EH (cell line): ENCODE measurements at regions not wholly inside any gene's neighbourhood (a gene's known extent, or its start where the extent isn't known, plus 50 kb on each side); places are given as distances from the start of the nearest gene placed in this dataset.
"Not testable (repeated sequence)": the region's sequence is repeated elsewhere in the genome, so short reads cannot be mapped to it uniquely, and the experiment has no call there.

Source experiments
- DNase-seq: peaks from one replicate; pipeline ENCODE4 v3.0.0-alpha.2; 2015; ENCODE audit warnings: low read depth

DNA sequence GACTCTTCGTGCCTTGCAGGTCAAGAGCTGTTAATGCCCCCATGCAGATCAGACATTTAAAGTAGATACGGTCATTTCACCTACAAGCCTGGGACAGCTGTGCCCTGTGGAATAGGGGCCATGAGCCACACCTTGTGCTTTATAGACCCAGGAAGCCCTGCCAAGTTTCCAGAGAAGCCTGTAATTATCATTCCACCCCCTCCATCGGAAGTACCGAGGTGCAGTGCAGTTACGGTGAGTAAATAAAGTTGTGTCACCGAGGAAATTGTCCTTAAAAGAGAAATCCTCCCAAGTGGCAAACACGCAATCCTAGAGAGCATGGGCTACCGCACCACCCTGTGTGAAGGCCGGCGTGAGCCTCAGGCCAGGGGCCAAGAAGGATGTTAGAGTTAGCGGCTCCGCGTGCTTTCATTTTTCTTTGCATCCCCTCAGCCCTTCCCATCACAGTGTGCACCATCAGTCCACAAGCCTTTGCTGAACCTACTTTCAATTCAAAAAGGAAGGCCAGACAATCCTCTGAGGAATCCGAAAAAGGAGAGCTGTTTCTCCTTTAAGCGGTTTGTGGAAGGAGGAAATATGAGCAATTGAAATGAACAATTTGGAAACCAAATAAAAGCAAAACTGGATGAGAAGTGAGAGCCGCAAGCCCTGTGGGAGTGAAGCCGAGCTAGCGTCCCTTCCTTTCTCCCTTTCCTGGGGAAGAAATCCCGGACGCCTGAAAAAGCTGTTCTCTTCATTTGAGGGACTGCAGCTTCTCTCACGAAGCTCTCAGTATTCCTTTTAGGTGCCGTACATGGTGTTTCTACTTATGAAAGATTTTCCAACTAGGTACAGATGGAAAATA is 183.3 kb upstream of the PDE10A start:
- DNase-seq: no peak

DNA sequence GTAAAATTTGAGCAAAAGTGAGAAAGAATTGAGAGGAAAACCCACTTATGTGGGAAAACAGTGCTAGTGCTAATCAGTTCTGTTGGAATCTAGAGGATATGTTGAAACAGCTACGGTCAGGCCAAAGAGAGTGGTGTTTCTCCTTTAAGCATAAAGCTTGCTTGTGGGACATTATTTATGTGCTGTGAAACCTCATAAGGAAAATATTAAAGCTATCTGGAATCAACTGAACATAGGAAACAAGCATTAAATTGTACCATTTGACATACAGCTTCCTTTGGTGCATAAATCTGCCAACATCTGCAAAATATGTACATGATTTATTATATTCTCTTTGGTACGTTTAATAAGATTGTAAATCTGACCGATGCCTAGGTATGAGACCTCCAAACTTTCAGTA is 182.5 kb upstream of the PDE10A start:
- no peak for DNase-seq

DNA sequence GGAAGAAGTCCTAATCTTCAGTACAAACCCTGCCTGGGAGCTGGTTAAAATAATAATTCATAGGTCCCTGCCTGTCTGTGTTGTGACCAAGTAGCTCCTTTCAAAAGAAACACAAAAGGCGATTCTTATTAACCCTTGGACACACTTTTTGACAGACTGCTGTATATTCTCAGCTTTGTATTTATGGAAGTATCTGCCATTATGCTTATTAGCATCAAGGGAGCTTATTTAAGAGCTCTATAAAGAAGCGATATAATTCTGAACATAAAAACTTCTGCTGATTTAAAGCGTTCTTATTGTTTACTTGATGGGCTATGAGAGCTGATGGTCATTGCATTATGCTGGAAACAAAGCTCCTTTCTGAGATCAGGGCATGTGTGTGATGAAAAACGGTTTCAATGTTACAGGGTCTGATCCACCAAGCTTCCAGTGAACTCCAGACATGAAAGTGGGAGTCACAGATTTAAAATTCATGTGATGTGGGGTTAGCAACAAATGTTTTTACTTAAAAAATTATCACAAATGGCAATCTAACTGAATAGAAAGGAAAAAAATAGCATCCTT is 181.8 kb upstream of the PDE10A start:
- no peak for DNase-seq

DNA sequence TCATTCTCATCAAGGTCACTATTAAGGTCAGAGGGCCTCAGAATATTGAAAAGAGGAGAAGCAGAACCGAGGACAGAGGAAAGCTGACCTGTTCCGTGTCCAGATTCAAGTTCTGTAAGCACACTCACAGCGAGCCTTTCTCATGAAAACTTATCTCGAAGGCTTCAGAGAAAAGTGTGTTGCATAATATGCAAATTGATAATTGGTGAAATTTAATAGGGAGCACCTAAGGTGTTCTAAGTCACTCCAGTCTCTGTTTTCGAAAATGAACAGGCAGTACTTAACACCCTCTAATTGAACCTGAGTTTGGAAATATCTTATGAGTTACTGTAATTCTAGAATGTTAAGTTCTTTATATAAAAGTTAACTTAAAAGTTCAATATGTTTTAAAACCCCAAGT is 181.2 kb upstream of the PDE10A start:
- DNase-seq: no peak

DNA sequence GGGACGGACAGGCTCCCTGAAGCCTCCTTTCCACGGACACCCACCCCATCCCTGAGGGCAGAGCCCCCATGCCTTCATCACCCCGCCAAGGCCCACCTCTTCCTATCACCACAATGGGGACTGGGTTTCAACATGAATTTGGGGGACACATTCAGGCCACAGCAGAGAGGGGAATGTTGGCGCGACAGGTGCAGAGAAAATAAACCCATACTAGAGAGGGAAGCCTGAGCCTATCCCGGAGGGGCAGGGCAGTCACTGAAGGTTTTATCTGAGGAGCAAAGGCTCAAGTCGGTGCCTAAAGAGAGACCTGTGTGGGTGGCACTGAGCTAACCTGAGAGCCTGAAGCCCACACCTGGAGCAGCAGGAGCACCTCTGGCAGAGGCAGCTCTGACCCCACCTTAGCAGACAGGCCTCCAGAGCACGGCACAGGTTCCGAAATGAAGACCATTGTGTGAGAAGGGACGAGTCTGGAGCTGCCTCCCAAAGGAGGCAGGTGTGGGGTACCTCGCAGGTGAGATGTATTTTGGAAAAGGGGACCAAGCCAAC is 180.6 kb upstream of the PDE10A start:
- no peak for DNase-seq

DNA sequence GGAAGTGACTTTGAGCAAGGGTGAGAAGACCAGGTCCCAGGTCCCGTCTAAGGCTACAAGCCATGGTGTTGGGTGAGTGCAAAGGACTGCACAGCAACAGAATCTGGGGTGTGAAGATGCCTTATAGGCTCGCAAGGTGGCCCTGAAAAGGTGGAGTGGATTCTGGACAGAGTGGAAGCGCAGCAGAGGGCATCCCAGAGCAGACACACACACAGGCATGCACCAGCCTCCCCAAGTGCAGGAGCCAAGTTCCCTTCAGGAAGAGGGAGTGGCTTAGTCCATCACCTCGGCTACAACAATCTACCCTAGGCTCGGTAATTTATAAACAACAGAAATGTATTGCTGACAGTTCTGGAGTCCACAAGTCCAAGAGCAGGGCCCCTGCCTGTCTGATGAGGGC is 180.1 kb upstream of the PDE10A start:
- DNase-seq: no peak

DNA sequence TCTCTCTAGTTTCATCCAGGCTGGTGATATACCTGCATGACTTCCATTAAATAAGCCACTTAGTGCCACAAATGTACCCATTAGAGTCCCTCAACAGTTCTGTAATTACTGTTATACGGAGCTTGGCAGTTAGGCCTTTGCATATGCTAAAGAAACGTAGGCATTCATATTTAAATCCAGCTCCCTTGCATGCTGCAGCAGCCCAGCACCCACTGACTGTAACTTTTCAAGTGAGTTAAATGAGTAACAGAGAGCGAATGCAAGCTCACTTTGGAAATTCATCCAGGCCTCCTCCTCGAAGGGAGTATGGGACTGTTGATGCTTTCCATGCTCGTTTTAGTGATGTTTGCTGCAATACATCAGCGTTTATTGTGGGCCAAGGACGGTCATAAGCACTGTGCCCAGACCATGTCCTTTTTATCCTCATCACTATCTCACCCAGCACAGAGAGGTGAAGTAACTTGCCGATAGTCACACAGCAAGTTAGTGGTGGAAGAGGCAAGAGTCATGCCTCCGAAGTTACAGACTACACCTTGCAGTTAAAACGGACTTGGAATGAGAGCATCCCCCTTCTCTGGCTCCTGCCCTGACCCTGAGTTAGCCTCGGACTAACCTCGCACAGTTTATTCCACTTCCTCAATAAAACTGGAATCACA is 179.4 kb upstream of the PDE10A start:
- DNase-seq: no peak

DNA sequence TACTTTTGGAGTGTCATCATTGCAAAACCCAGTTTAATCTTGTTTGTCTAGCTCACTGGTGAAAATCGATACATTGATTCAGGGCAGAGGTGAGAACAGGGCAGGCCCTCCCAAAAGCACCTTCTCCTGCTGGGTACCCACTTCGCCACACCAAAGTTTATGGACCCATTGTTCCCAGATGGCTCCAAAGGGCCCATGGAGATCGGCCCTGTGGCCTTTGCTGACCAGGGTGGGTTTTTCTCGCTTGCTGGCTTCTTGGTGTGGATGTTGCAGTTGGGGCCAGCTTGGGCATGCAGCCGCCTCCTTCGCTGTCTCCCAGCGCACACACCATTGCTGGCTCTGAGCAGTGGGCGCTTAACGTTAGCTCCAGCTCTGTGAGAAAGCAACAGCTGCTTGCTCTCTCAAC is 178.1 kb upstream of the PDE10A start:
- no peak for DNase-seq

DNA sequence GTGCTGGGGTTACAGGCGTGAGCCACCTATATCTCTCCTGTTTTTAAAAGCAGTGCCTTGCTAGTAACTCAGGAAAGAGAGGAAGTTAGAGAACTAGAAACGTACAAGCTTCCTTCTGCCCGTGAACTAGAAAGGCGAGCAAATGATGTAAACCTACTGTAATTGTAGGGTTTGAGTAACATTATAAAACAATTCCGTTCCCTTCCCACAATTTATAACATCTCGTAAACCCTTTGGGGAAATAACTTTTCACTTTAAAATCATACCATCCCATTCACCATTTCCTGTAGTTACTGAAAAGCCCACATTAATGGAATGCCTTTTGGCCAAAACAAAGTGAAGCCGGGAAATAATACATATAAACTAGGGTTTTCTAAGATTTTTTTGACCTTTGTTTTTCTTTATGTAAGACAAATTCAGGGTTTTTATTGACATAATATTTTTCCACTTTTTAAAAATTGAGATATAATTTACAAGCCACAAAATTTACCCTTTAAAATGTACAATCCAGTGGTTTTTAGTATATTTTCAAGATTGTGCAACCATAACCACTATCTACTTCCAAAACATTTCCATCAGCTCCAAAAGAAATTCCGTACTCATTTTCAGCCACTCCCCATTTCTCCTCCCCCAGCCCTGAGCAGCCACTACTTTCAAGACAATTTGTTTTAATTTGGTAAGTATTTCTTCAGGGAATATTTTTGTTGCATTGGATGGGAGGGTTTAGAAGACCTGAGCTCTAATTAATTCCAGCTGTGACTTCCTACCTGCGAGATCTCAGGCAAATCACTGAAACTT is 175.1 kb upstream of the PDE10A start:
- DNase-seq: no peak

DNA sequence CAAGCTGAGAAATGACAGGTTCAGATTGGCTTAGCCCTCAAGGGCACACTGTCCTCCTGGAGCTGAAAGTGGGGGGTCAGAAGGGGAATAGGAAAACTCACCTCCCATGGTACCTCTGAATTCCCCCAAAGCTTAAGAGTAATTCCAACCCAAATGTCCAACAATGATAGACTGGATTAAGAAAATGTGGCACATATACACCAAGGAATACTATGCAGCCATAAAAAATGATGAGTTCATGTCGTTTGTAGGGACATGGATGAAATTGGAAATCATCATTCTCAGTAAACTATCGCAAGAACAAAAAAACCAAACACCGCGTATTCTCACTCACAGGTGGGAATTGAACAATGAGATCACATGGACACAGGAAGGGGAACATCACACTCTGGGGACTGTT is 173.6 kb upstream of the PDE10A start:
- DNase-seq: not testable (repeated sequence)

DNA sequence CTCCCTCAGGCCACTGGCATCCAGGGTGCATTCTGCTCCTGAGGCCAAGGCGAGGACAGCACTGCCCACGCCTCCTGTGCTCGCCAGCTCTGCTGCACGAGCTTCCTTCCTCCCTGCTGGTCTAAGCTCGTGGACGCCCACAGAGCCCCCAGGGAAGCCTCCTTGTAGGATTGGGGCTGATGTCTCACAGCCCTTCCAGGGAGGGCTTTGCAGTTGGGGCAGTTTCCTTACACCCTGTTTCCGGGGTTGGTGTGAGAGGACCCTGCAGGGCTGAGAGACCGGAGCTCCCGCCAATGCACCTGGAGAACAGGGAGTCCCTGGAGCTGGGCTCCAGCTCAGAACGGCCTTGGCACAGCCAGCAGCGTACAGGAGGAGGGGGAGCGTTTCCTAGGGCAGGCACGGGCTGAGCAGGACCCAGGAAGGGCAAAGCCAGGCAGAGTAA is 172.4 kb upstream of the PDE10A start:
- DNase-seq: no peak

DNA sequence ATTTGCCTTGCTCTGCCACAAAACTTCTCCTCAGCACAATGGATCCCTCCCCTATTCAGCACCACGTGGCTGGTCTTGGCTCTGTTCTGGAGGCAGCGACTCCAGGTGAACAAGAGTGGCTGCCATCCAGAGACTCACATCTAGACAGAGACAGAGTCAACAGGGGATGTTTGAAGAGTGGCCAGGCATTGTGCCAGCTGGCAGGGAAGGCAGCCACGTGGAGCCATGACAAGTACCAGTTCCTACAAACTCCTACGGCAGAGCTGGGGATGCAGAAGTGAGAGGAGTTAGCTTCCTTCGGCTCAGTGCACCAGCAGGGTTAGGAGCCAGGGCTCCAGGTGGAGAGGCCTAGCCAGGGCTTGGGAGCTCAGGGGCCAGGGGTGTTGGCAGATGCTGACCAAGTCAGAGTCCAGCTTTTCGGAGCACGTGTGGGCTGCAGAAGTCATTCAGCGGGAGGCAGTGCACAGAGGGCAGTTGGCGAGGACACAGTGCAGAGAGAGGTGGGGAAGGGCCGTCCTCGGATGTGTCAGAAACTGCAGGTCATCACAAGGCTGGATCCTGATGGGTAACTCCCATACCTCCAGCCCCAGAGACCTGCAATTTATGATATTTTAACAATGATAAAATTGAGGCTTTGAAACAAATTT is 171.7 kb upstream of the PDE10A start:
- DNase-seq: no peak

DNA sequence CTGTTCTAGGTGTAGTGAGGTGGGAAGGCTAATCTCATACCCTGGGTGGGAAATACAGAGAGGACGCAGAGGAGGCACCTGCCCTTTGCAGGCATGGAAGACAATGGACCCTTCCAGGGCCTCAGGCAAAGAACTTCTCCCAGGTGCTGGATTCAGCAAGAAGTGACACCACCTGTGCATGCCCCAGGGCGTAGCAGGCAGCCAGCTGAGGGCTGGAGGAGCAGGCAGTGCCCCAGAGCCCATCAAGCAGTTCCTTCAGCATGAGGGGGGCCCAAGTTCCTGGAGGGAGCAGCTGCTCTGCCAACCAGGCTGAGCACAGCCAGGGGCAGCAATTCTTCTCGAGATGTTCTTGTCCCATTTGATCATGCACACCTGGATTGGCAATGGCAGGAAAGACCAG is 170.3 kb upstream of the PDE10A start:
- no peak for DNase-seq

DNA sequence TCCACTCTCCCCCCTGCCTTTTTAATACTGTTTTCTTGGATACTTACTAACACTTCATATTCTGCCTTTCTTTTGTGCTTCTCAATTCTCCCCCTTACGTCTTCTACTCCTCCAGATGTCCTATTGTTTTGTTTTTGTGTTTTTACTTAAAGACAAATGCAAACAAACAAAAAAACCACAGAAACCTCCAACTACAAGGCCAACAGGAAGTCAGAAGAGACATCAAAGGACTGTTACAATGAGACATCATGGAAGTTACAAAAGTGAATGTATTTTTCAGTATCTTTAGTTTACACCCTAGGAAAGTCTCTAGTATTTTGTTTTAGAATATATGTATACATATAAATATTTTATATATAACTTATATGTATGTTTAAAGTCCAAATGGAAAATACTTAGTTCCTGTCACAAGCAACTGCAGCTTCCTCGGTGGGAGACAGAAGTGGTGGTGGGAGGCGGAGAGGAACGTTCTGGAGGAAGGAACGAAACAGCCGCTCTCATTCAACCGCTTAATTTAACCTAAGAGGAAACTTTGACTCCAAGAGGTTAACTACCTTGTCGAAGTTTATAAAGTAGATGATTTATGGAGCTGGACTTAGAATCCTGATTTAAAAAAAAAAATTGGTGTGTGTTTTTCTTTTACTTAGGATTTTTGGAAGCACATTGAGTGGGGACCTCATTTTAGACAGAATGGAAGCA is 168.9 kb upstream of the PDE10A start:
- DNase-seq: no peak

DNA sequence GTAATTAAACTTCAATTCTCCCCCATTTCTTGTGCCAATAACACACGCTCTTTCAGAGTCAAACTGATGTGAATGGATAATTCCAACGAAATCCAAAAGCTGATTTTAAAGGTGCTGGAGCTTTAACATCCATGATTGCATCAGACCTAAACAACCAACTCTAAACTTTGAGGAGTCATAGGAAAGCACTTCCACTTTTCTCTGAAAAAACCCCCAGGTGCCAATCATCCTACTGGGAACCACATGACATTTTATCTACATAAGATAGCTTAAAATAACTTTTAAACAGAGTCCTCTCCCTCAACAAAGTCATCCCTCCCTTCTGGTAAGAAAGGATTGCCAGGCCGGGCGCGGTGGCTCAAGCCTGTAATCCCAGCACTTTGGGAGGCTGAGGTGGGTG is 167.7 kb upstream of the PDE10A start:
- DNase-seq: no peak

DNA sequence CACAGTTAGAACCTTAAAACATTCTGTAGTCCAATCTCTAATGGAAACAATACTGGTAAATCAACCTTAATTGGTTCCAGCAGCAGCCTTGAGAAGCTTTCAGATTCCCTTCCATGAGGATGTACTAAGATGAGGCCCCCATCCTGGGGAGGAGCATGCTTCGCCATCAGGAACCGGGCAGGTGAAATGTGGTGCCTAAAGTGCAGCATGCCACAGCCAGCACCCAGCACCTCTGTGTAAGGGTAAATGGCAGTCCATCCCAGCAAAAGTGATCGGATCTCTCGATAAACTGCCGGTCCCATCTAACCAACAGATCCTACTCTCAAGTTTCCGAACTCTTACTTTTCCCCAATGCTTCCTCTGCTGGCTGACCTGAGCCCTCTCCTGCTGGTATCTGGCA is 166.3 kb upstream of the PDE10A start:
- DNase-seq: no peak

DNA sequence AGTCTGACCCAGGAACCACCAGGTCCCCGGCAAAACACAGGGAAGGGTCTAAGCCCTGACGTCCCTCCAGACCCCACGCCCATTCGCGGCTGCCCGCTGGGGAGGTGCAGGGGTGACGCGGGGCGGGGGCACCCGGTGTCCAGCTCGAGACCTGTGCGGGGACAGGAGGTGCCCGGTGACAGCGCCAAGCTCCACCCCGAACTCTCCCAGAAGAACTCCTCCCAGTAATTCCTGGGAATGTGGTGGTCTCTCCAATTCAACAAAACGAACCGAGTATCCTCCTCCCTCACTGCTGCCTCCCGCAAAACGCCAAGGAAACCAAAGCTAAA is 164.1 kb upstream of the PDE10A start:
- DNase-seq: no peak

DNA sequence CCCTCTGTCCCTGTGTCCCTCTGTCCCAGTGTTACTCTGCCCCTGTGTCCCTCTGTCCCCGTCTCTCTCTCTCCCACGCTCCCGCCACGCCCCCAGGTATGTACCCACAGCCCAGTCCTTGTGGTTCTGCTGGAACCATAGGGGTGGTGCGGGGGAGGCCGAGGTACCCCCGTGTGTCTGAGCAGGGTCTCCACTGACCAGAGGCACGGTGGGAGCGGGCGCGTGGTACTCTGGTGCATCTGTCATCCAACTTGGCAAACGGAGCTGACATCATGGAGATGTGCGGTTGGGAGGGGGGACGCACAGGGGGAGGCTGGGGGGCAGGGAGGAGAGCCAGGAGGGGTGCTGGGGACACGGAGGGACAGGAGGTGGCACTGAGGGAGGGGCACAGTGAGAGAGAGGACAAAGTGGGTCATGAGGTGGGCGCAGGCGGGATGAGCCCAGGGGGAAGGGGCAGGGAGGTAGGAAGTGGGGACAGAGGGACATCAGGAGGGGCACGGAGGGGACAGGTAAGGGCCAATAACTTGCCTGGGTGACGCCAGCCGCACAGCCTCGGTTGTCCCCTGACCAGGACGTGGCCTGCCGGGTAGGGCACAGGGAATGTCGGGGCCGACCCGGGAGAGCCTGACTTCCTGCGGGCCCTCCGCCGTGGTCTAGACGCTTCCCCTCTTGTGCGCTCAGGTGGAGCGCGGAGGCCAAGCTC is 163.6 kb upstream of the PDE10A start:
- DNase-seq: no peak

DNA sequence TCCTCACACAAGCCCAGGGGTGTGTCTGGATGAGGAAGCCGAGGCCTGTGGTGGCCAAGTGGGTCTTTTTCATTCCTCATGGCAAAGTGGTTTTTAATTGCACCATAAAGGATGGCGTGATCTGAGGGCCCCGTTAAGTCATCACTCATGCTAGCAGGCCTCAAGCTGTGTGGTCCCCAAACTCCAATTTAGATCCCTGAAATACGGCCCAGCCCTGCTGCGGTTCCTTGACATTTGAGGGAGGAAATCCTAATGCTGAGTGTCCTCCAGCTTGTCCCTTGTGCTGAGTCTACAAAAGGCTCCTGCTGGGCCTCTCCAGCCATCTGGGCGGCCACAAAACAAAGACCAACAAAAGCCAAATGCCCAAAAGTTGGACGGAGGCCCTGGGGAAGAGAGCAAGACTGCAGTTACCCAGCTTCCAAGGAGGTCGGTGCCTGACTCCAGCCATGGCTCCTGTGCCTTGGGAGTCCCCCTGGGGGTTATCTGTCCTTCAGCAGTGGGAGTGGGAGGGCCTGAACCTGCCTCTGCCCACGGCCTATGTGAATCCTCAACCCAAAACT is 162.3 kb upstream of the PDE10A start:
- DNase-seq: no peak

DNA sequence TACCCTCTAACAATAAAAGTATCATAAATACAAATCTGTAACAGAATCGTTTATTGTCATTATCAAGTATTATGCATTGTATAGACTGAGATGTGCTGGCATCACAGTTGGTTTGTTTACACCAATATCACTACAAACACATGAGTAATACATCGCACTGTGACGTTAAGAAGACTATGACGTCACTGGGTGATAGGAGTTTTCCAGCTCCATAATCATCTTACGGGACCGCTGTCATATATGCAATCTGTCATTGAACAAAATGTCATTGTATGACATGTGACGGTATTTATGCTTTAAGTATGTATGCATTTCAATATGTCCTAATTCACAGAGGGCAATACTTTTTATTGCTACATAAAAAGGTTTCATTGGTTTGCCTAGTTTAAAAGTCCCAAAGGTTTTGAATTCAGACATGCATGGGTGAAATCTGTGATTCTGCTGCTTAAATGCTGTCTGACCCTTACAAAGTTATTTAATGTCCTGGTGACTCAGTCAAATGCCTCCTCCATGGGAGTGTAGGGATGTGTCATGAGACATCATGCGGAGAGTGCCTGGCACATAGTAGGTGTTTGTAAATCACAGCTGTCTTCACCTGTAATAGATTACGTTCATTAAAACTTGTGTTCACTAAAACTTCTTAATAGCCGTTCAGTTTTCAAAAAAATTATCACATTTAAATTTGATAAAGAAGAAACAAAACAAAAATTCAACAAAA is 160.7 kb upstream of the PDE10A start:
- DNase-seq: no peak
